Stomach (tissue), 4 donors: ENCODE measurements at regions not wholly inside any gene's neighbourhood (a gene's known extent, or its start where the extent isn't known, plus 50 kb on each side); places are given as distances from the start of the nearest gene placed in this dataset.

Source experiments
- POLR2A ChIP-seq, 4 donors: fragments of 450-650 bp; IDR thresholded peaks; one replicate each; pipeline ENCODE4 v1.6.1; 2016; ENCODE audit warnings: antibody characterized with exemption in 4 of 4, control low read depth in 2 of 4, mild to moderate bottlenecking in 1 of 4, moderate library complexity in 1 of 4
- TF ChIP-seq, protein P1 (sequence below), 7 experiments: fragments of 450-650 bp in 4 of 7; fragments of 200-600 bp in 3 of 7; sonication (generic) in 3 of 7; IDR thresholded peaks; one replicate each; pipeline ENCODE4 v1.5.1; 2016 to 2019; ENCODE audit warnings: antibody characterized with exemption in 7 of 7, control low read depth in 2 of 7, mild to moderate bottlenecking in 1 of 7

DNA sequence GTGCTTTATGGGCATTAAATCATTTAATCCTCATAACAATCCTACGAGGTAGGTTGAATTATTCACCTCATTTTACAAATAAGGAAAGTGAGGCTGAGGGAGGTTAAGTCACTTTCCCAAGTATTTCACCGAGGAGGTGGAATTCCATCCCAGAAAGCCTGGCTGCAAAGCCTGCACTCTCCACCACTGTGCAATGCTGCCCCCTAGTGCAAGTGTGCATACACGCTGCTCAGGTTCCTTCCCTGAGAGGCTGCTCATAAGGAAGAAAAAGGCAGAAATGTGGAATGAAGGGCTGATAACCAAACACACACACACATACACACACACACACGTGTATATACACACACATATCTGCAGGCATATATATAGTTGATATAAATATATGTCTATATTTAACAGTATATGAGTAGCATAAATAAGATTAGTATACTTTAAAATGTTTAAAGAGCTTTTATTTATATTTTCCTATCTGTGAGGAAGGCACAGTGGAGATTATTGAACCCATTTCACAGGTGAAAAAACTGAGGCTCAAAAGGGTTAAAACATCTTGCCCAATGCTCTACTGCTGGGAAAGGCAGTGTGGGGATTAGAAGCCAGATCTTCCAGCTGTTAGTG lies 714.5 kb upstream of the TENM3 start:
- TF ChIP-seq POLR2A (IDR thresholded peaks at IDR 0.05): no peak
- TF ChIP-seq, protein P1, sequence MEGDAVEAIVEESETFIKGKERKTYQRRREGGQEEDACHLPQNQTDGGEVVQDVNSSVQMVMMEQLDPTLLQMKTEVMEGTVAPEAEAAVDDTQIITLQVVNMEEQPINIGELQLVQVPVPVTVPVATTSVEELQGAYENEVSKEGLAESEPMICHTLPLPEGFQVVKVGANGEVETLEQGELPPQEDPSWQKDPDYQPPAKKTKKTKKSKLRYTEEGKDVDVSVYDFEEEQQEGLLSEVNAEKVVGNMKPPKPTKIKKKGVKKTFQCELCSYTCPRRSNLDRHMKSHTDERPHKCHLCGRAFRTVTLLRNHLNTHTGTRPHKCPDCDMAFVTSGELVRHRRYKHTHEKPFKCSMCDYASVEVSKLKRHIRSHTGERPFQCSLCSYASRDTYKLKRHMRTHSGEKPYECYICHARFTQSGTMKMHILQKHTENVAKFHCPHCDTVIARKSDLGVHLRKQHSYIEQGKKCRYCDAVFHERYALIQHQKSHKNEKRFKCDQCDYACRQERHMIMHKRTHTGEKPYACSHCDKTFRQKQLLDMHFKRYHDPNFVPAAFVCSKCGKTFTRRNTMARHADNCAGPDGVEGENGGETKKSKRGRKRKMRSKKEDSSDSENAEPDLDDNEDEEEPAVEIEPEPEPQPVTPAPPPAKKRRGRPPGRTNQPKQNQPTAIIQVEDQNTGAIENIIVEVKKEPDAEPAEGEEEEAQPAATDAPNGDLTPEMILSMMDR (IDR thresholded peaks at IDR 0.05): peak in 5 of 7 experiments; percentile 54 to 76 (median 70)
